CD1c-positive myeloid dendritic cell (primary cell): ENCODE measurements at regions not wholly inside any gene's neighbourhood (a gene's known extent, or its start where the extent isn't known, plus 50 kb on each side); places are given as distances from the start of the nearest gene placed in this dataset.

Source experiments
- DNase-seq: peaks from one replicate; pipeline ENCODE4 v3.0.0-alpha.2; 2016; ENCODE audit errors: extremely low spot score

DNA sequence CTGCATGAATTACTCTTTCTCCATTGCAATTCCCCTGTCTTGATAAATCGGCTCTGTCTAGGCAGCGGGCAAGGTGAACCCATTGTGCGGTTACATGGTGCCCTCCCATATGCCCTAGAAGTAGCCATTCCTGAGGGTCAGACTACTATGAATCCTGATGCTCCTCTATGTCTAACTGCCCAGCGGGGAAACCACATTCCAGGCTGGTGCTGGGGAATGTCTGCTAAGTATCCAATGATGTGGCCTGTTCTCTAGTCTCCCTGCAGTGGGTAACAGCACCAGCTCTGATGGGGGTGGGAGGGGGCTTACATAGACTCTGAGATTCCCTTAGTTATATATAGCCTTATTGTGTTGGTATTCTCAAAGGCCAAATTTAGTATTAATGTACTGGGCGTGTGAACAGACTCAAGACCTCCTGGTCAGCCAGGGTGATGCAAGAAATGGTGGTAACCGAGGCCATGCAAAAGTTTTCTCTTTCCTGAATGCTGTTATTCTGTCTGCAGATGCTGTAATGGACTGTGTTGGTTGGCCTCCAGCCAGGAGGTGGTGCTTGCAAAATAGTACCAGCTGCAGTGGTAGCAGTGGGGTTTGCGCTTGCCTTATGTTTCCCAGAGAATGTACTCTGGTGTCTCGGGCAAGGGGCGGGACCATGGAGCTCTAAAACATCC is 564.8 kb upstream of the SLITRK1 start:
- DNase-seq = no peak

DNA sequence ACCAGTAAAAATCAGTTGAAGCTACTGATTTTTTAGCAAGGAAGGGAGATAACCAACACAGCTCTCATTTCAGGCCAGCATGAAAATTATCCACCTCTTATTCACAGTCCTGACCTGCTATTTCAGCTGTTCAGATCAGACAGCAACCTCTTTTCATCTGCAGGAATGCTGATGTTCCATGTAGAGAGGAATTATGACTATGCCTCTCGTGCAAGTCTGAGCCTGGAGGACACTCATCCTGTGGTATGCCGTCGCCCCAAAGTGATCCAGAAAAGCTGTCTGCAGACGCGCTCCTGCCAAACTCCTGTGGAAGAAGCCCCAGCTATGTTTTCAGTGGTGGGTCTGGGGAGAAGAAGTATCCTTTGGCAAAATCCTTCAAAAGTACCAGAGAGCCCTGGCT is 563.5 kb upstream of the SLITRK1 start:
- DNase-seq = no peak

DNA sequence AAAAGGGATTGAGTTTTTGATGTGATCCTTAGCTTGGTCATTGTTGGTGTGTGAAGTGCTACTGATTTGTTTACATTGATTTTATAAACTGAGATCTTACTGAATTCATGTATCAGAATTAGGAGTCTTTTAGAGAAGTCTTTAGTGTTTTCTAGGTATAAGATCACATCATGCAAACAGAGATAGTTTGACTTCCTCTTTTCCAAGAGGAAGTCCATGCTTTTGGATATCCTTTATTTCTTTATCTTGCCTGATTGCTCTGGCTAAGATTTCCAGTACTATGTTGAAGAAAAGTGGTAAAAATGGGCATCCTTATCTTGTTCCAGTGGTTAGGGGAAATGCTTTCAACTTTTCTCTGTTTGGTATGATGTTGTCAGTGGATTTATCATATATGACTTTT is 561.2 kb upstream of the SLITRK1 start:
- no peak for DNase-seq

DNA sequence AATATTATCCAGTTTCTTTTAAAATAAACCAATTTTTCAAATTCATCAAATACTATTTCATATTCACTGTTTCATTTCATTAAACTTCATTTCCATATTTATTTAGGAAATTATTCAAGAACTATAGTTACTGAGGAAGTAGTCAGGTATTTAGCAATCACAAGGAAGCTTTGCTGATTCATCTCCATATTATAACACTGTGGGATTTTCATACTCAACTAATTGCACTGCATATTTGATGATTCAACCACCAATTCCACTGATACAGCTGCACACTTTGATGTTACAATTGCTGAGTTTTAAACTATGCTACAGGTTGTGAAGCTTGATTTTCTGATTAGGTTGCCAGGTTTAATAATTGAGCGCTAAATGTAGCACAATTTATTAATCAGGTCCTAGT is 556.8 kb upstream of the SLITRK1 start:
- DNase-seq = no peak

DNA sequence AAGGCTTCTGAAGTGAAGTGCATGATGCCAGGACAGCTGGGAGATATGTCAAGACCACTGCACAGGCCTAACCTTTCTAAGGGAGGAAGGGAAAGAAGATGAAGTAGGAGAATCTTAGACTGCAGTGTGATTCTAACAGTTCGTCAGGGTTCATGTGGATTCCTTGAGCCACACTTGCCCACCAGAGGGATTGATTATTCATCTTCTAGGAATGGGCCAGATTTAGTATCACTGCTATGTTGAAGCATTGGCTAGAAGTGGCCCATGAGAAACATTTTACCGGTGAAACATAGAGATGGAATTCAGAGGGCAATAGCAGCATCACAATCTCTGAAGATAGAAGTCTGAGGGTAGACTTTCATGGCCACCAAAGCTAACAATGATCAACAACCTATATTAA is 550.8 kb upstream of the SLITRK1 start:
- DNase-seq = no peak

DNA sequence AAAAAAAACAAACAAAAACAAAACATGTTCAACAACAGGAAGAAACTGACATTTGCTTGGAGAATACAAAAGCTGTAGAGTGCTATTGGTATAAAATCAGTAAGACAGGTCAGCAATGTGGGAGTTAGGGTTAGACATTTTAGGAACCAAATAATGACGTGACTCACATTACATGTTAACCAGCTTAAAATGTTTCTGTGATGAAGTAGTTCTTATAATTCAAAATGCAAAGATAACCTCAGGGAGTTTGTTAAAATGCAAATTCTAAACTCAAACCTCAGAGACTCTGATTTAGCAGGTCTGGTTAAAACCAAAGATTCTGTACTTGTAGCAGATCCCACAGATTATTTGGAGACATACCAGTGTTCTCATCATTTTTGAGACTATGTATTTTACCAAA is 549.4 kb upstream of the SLITRK1 start:
- DNase-seq = no peak

DNA sequence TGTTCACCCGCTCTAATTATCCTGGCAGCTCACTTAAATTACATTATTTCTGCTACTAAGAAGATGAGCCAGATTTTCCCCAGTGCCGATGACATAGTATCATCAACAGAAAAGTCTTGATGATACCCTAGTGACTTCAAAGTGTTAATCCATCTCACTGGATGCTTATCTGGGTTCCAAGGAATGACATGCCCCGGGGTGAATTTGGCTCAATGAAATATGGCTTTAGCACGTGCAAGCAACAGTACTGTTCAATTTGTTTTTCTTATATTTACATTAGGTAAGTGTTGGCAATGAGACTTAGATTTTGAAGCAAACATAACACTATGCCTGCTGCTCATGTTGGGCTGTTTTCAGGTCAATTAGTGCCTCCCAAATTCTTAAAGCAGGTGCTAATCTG is 548.2 kb upstream of the SLITRK1 start:
- DNase-seq = no peak

DNA sequence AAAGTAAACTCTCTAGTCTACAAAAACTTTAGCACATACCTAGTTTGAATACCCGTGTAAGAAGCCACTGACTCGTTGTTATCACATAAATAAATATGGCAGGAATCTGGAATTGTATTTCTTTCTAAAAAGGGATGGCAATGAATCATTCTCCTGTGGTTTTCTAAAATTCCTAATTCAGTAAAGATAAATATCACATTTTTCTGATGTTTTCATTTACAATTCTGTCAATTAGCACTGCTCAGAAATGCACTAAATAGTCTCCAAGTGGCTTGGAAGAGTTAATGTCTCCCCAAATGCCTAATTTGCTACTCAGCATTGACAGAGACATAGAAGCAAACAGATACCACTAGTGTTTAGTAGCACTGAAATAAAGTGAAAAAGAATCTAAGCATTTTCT is 547.7 kb upstream of the SLITRK1 start:
- DNase-seq = no peak

DNA sequence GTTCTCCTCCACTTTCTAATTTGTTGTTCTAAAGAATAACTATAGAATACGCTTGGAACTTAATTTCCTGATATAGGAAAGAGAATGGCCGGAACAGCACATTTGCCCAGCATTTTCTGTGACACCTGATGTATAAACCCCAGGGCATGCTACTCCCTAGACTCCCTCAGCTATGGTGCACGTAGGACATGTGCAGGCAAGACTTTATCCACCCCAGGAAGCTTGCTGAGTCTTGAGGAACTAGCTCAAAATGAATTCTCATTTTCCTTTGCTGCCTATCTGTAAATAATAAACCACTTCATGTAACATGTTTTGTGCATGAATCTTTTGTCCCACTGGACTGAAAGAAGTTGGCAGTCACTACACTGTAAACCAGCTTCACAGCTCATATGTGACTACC is 535.8 kb upstream of the SLITRK1 start:
- DNase-seq = no peak

DNA sequence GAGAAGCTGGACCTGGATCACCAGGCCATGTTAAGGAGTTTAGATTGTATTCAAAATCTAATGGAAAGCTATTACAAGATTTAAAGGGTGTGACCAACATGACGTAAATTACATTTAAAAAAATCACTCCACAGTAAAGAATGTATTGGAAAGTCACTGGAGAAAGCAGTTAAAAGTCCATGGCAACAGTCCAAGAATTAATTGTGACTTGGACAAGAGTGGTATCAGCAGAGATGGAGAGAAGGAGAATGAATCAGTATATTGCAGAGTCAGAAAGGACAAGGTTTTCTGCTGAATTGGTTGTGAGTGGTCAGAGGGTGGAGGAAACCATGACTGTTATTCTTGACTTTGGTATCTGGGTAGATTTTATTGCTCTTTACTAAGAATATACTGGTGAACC is 535.1 kb upstream of the SLITRK1 start:
- DNase-seq = no peak

DNA sequence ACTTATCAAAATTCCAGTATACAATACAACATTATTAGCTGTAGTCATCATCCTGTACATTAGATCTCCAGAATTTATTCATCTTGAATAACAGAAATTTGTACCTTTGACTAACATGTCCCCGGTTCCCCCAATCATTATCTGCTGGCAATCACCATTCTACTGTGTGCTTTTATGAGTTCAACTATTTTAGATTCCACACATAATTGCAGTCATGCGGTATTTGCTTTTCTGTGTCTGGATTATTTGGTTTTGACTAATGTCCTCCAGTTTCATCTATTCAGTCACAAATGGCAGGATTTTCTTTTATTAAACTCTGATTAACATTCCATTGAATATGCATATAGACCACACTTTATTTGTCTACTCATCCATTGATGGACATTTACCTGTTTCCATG is 530.7 kb upstream of the SLITRK1 start:
- no peak for DNase-seq

DNA sequence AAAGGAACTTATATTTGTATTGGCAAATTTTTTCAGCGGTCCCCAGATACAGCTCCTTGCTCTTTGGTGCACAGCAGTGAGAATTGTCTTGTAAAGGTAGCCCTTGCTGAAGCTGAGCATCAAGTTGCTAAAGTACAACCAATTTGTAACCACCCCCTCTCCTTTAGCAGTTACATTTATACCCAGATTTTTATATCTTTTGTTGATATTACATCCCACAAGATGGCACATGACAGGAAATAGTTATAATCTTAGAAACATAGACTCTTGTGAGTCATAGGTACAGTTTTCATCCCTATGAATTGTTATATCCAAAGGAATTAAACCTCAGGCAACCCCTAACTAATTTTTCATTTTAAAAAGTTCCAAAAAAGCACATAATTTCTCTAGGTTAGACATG is 523.0 kb upstream of the SLITRK1 start:
- no peak for DNase-seq

DNA sequence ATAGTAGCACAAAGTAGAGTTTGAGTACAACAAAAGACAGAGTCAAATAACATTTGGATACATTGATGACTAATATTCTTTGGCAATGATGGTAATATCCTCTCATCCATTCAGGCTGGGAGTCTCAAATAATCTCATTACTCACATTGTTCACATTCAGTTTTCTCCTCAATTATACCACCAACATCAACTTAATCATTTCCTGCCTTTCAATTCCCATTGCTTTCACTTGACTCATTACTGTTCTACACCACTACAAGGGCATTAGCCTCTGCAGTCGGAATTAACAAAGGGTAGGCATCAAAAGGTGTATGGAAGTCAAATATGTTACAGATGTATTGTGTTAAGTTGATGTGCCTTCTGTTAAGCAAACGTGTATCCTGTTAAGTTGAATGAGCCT is 518.4 kb upstream of the SLITRK1 start:
- no peak for DNase-seq

DNA sequence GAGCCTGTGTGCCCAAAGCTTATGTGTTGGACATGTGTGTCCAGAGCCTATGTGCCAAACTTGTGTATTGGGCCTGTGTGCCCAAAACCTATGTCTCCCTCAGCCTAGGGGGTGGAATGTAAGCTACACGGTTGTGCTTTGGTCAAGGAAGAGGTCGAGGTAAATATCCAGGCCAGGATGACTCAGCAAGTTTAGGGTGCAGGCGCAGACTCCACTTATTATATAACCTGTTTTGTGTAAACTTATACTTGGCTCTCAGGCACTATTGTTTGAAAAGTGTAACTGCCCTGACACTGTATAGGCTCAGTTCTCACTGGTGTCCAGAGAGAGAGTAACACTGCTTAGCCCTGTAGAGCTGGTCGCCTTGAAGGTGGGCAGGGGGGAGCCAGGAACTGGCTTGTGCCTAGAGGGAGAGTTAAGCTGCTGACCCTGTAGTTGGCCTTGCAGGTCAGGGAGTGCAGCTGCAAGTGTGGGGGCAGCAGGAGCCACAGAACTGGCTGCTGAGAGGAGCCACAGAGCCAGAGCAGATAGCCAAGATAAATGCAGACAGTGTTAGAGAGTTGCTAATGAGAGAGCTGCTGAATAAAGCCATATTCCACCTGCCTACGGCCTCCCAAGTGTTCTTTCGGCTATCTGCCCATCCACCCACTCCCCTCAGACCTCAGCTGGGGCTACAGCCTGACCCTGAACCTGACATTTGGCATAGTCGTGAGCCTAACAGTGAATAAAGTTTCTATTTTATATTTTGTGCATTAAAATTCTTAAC is 517.2 kb upstream of the SLITRK1 start:
- no peak for DNase-seq

DNA sequence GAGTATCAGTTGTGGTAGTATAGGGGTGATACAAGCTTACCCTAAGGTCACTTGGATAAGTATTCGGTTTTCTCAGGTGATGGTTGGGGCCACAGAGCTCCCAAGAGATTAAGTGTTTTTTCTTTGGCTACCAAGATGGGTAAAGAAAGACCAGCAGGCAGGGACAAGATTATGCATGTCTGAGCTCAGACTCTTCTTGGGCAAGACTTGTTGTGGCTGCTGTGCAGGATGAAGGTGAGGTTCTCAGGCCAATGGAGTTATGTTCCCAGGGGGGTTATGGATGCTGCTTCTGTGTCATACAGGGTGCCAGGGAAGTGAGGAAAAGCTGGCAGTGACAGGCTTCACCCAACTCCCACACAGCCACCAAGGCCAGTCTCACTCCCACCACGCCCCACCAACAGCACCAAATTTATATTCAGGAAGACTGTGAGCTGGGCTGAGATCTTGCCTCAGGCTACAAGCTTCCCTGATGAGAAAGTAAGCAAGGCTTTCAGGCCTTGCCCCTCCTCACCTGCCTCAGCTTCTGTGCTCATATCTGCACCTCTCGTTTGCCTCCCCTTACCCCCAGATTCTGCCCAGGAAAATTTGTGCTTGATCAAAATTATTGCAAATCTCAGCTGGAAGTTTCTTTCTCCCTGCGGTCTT is 511.8 kb upstream of the SLITRK1 start:
- DNase-seq = no peak

DNA sequence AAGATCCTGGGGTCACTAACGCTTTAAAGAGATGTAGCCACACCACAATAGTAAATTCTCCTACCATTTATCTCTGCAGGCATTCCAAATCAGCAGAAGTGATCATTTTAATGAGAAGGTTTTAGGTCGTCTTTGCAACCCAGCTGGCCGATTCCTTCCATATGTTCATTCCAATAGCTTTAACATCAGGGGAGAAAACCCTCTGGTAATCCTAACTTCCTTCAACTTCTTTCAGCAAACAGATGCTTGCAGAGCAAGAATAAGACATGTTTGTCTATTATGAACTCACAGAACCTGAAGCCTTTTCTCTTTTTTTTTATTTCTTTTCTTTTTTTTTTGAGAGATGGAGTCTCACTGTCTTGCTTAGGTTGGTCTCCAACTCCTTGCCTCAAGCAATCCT is 498.6 kb upstream of the SLITRK1 start:
- no peak for DNase-seq

DNA sequence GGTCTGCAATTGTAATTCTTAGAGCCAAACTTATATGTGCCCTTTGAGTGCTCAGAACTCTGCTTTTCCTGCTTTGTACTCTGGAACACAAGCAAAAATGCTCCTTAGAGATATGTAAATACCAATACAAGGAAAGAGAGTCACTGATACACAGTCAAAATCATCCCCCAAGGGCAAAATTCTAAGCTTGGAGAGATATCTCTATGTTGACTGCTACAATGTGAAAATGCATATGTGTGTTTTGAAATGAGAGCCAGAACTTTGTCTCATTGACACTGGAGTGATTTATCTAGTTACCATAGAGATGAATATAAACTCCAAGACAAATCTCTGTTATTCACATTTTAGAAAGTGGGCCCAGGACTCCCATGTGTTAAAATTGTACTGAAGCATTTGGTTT is 494.8 kb upstream of the SLITRK1 start:
- no peak for DNase-seq

DNA sequence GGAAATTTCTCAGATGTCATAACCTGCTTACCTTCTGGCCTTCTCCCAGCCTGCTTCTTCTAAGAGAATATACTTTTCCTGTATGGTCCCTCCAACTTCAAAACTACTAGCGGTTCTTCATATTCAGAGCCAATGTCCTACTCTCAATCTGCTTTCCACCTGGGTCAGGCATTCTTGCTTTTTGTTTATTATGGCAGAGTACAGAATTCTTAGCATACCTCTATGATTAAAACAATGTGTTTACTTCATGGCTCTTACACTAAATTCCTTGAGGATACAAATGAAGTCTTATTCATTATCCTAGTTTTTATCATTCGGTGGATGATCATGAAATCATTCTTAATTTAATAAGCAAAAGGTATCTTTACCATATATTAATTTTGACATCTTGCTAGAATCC is 484.2 kb upstream of the SLITRK1 start:
- DNase-seq = no peak

DNA sequence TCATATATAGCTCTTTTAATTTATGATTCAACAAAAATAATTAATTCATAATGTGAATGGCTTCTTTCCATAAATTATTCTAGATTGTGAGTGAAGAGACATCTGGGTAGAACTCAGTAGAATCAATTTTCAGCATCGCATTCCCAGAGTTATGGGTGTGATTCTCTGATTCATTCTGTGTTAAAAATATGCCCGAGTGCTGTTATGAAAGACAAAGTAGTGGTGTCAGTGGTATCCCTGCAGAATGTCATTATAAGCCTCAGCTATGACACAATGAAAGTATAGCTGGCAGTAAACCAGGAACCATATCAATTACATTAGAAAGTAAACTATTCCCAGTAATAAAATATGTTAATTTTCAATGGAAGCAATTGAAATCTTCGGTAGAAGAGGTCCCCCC is 480.5 kb upstream of the SLITRK1 start:
- DNase-seq = no peak

DNA sequence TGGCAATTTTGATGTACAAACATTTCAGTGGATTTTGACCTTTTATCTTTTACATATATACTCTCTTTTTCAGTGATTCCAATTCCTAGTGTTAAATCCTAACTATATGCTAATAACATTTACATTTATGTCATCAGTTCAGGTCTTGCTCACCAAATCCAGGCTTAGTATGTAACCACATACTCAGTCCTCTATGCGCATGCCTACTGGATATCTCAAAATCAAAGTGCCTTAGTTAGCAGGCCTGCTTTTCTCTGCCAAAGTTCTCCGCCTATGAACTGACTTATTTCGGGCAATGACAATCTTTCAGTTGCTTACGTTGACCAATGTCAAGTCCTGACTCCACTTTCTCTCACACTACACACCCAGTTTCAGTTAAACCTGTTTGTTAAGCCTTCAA is 478.5 kb upstream of the SLITRK1 start:
- no peak for DNase-seq

DNA sequence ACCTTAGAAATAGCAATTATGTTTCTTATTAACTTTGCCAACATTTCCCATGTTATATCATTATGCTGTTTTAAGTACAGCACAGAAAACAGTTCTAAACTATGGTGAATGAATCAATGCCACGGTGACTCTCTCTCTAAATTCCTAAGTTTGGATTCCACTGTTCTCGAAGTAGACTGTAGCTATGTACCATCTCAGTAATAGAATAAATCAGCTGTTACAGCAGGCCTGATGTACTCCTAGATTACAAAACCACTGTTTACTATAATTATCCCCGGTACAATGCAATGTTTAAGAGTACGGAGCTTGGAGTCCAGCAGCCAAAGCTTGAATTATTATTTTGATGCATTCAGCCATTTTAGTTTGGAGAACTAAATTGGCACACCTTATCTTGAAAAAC is 476.3 kb upstream of the SLITRK1 start:
- DNase-seq = no peak

DNA sequence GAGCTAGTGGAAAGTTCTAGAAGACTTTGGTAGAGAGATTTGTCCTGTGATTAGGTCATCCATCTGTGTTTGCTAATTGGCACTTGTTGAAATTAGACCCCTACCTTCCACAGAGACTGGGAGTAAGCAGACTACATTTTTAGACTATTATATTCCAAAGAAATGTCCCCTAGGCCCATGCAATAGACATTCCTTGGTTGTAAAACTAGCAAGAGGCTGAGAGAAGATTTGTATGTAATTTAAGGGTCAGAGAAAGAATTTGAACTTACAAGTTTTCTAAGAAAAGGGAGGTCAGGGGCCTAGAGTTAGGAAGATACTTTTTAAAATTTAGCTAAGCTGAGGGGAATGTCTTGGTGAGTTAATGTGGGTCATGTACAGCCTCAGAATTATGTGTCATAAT is 470.7 kb upstream of the SLITRK1 start:
- DNase-seq = no peak

DNA sequence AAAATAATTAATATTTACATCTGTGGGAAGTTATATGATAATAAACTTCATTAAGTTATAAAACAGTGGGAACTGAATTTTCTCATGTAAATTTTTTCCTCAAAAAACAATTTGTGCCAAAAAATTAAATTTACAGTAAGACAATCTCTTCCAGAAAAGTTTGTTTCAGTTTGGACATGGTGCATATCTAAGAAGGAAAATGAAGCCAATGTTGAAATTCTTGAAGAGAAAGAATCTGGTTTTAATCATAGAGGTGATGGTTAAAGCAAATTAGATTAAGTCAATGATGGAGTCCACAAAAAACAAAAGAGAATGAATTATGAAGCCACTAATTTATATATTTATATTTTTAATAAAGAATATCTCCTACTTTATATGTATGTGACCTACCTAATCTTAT is 457.2 kb upstream of the SLITRK1 start:
- no peak for DNase-seq
